Subcutaneous abdominal adipose tissue (tissue), 5 donors: ENCODE measurements at regions not wholly inside any gene's neighbourhood (a gene's known extent, or its start where the extent isn't known, plus 50 kb on each side); places are given as distances from the start of the nearest gene placed in this dataset.

Source experiments
- H3K27ac ChIP-seq: one replicate; pipeline ENCODE4 v1.7.0; 2013; ENCODE audit warnings: low read depth, mild to moderate bottlenecking, inconsistent platforms, low read length, moderate library complexity
- H3K27me3 ChIP-seq, 5 donors: one replicate each; pipeline ENCODE4 v1.7.0; 2013; ENCODE audit warnings: low read length in 5 of 5, inconsistent platforms in 1 of 5; ENCODE audit not compliant: control insufficient read depth in 5 of 5, insufficient read depth in 4 of 5
- H3K36me3 ChIP-seq, 5 donors: one replicate each; pipeline ENCODE4 v1.7.0; 2013; ENCODE audit warnings: low read length in 5 of 5; ENCODE audit not compliant: control insufficient read depth in 5 of 5, insufficient read depth in 5 of 5
- H3K4me1 ChIP-seq, 5 donors: one replicate each; pipeline ENCODE4 v1.7.0; 2013; ENCODE audit warnings: low read length in 5 of 5, mild to moderate bottlenecking in 3 of 5, moderate library complexity in 1 of 5; ENCODE audit not compliant: control insufficient read depth in 5 of 5, insufficient read depth in 5 of 5
- H3K4me3 ChIP-seq, 5 donors: one replicate each; pipeline ENCODE4 v1.7.0; 2013; ENCODE audit warnings: low read length in 5 of 5, low read depth in 1 of 5
- H3K9ac ChIP-seq, 5 donors: one replicate each; pipeline ENCODE4 v1.7.0; 2013; ENCODE audit warnings: low read length in 5 of 5, mild to moderate bottlenecking in 4 of 5, moderate library complexity in 3 of 5
- H3K9me3 ChIP-seq, 5 donors: one replicate each; pipeline ENCODE4 v1.7.0; 2013; ENCODE audit warnings: low read length in 5 of 5; ENCODE audit not compliant: control insufficient read depth in 5 of 5
- donor health status: healthy.
- donor health status: healthy.
- donor health status: healthy.
- donor health status: healthy.
- donor health status: healthy.

GRCh38 chr6:138001750-138002349 lies 105.4 kb downstream of the PERP start:
- no peaks in the 10 kb centered on the region for H3K36me3 ChIP-seq
- H3K27ac ChIP-seq, result no peak overlapping the region
- H3K27me3 ChIP-seq, result peaks cover 0 to 2% (median 0%) of the 10 kb centered on the region in 5 donors
- H3K4me3 ChIP-seq, result no peak overlapping the region
- no peaks in the 10 kb centered on the region for H3K4me1 ChIP-seq
- peaks cover 3 to 8% (median 6%) of the 10 kb centered on the region in 5 donors for H3K9me3 ChIP-seq
- H3K9ac ChIP-seq, result no peak overlapping the region

GRCh38 chr6:138004430-138005287 lies 102.6 kb downstream of the PERP start:
- H3K9me3 ChIP-seq, result no peaks in the 10 kb centered on the region
- H3K4me3 ChIP-seq, result no peak overlapping the region
- no peak overlapping the region for H3K9ac ChIP-seq
- no peaks in the 10 kb centered on the region for H3K36me3 ChIP-seq
- no peaks in the 10 kb centered on the region for H3K4me1 ChIP-seq
- H3K27me3 ChIP-seq, result no peaks in the 10 kb centered on the region
- no peak overlapping the region for H3K27ac ChIP-seq

DNA sequence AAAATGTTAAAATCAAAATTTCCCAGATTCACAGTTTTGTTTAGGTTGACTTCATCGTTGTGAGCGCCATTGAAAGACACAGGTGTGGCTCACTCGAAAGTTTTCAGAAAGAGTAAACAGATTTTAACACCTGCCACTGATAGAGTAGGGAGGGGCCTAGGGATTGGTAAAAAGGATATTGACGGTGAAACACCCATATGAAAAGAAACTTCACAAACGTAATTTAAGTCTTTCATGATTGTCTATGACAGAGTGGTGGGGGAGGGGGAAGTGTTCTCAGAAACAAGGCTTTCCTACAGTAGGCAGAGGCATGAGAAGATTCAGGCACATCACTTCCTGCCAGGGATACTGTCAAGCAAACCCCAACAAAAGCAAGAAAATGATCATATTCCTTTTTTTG lies 101.4 kb downstream of the PERP start:
- no peak overlapping the region for H3K9ac ChIP-seq
- no peaks in the 10 kb centered on the region for H3K27me3 ChIP-seq
- H3K4me1 ChIP-seq, result no peaks in the 10 kb centered on the region
- no peak overlapping the region for H3K4me3 ChIP-seq
- H3K27ac ChIP-seq, result no peak overlapping the region
- no peaks in the 10 kb centered on the region for H3K36me3 ChIP-seq
- no peaks in the 10 kb centered on the region for H3K9me3 ChIP-seq

GRCh38 chr6:138007014-138007472 lies 100.2 kb downstream of the PERP start:
- Histone ChIP-seq H3K4me1 (peaks cover 0 to 6% (median 0%) of the 10 kb centered on the region in 5 donors), H3K9ac (no peak overlapping the region), H3K27me3 (no peaks in the 10 kb centered on the region), H3K36me3 (no peaks in the 10 kb centered on the region), H3K4me3 (no peak overlapping the region), H3K27ac (no peak overlapping the region), H3K9me3 (no peaks in the 10 kb centered on the region)

- Histone ChIP-seq H3K4me1 (peaks cover 0 to 6% (median 0%) of the 10 kb centered on the region in 5 donors), H3K9ac (no peak overlapping the region), H3K4me3 (no peak overlapping the region), H3K36me3 (no peaks in the 10 kb centered on the region), H3K27ac (no peak overlapping the region), H3K27me3 (no peaks in the 10 kb centered on the region), H3K9me3 (no peaks in the 10 kb centered on the region)
These were observed 98.4 kb downstream of the PERP start for GRCh38 chr6:138008791-138009190.

DNA sequence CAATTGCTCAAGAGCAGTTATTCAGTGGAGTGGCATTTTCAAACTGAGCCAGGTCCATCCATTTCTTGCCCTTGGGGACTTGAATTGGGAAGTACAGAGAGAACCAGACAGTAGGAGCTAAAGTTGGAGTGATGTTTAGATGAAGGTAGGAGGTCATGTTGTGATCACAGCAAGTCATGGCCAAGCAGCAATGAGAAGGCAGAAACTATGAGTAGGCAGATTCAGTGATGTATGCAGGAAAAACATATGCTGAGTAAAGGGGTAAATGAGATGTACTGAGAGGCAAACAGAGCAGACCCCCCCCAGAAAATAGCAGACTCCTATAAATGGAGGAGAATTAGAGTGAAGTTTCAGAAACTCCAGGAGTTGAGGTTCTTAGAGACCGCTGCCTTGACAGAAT lies 95.8 kb downstream of the PERP start:
- Histone ChIP-seq H3K36me3 (no peaks in the 10 kb centered on the region), H3K27me3 (no peaks in the 10 kb centered on the region), H3K27ac (no peak overlapping the region), H3K4me3 (no peak overlapping the region), H3K9me3 (no peaks in the 10 kb centered on the region), H3K4me1 (peaks cover 0 to 6% (median 0%) of the 10 kb centered on the region in 5 donors), H3K9ac (no peak overlapping the region)

GRCh38 chr6:138012682-138013081 lies 94.5 kb downstream of the PERP start:
- H3K9ac ChIP-seq, result no peak overlapping the region
- H3K9me3 ChIP-seq, result no peaks in the 10 kb centered on the region
- peaks cover 0 to 6% (median 0%) of the 10 kb centered on the region in 5 donors for H3K4me1 ChIP-seq
- no peaks in the 10 kb centered on the region for H3K27me3 ChIP-seq
- H3K27ac ChIP-seq, result no peak overlapping the region
- H3K36me3 ChIP-seq, result no peaks in the 10 kb centered on the region
- no peak overlapping the region for H3K4me3 ChIP-seq

GRCh38 chr6:138013959-138014358 lies 93.3 kb downstream of the PERP start:
- Histone ChIP-seq H3K9me3 (no peaks in the 10 kb centered on the region), H3K27me3 (no peaks in the 10 kb centered on the region), H3K36me3 (no peaks in the 10 kb centered on the region), H3K4me3 (no peak overlapping the region), H3K9ac (no peak overlapping the region), H3K4me1 (peaks cover 0 to 6% (median 0%) of the 10 kb centered on the region in 5 donors), H3K27ac (no peak overlapping the region)

GRCh38 chr6:138017166-138017757 lies 90.0 kb downstream of the PERP start:
- no peaks in the 10 kb centered on the region for H3K36me3 ChIP-seq
- no peak overlapping the region for H3K9ac ChIP-seq
- H3K4me3 ChIP-seq, result no peak overlapping the region
- H3K27me3 ChIP-seq, result peaks cover 0 to 2% (median 0%) of the 10 kb centered on the region in 5 donors
- H3K4me1 ChIP-seq, result no peaks in the 10 kb centered on the region
- no peak overlapping the region for H3K27ac ChIP-seq
- peaks cover 0 to 6% (median 0%) of the 10 kb centered on the region in 5 donors for H3K9me3 ChIP-seq

DNA sequence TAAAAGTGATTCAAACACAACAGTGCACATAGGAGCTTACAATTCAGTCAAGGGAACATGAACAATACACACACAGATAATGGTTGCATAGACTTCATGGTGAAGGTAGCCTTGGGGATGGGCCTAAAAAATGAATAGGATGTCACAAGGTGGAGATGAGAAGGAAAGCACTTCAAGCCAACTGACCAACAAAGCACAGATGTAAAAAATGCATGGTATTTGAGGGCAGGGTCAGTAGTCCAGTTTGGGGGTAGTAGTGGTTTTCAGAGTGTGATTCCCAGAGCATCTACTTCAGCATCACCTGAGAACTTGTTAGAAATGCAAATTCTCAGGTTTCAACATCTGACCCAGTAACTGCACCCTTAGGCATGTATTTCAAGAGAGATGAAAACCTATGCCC lies 88.9 kb downstream of the PERP start:
- Histone ChIP-seq H3K4me1 (no peaks in the 10 kb centered on the region), H3K9ac (no peak overlapping the region), H3K27ac (no peak overlapping the region), H3K27me3 (peaks cover 0 to 2% (median 0%) of the 10 kb centered on the region in 5 donors), H3K9me3 (peaks cover 0 to 6% (median 0%) of the 10 kb centered on the region in 5 donors), H3K4me3 (no peak overlapping the region), H3K36me3 (no peaks in the 10 kb centered on the region)
